ENCODE measurements at regions not wholly inside any gene's neighbourhood (a gene's known extent, or its start where the extent isn't known, plus 50 kb on each side); places are given as distances from the start of the nearest gene placed in this dataset.

GRCh38 chr5:8943301-8943700 is 602.6 kb downstream of the SEMA5A start:
- DNase-seq = no peak

- no peak for DNase-seq
Observed at GRCh38 chr5:8944005-8944404, 601.9 kb downstream of the SEMA5A start.

GRCh38 chr5:8945972-8946371 is 599.9 kb downstream of the SEMA5A start:
- DNase-seq = no peak

- DNase-seq = no peak
Observed at GRCh38 chr5:8949908-8950307, 596.0 kb downstream of the SEMA5A start.

- DNase-seq = no peak
Observed at GRCh38 chr5:8952147-8952546, 593.7 kb downstream of the SEMA5A start.

GRCh38 chr5:8953016-8953415 is 592.9 kb downstream of the SEMA5A start:
- no peak for DNase-seq

- DNase-seq = no peak
Observed at GRCh38 chr5:8953911-8954438, 591.9 kb downstream of the SEMA5A start.

GRCh38 chr5:8954801-8955200 is 591.1 kb downstream of the SEMA5A start:
- no peak for DNase-seq

GRCh38 chr5:8956659-8957058 is 589.2 kb downstream of the SEMA5A start:
- no peak for DNase-seq

GRCh38 chr5:8958602-8959001 is 587.3 kb downstream of the SEMA5A start:
- no peak for DNase-seq

GRCh38 chr5:8961219-8961618 is 584.7 kb downstream of the SEMA5A start:
- DNase-seq = no peak

- DNase-seq = no peak
Observed at GRCh38 chr5:8961956-8962355, 583.9 kb downstream of the SEMA5A start.

- DNase-seq = no peak
Observed at GRCh38 chr5:8981016-8981415, 564.9 kb downstream of the SEMA5A start.

GRCh38 chr5:8981496-8981895 is 564.4 kb downstream of the SEMA5A start:
- no peak for DNase-seq

- DNase-seq = no peak
Observed at GRCh38 chr5:8984386-8984785, 561.5 kb downstream of the SEMA5A start.
